ENCODE measurements at regions not wholly inside any gene's neighbourhood (a gene's known extent, or its start where the extent isn't known, plus 50 kb on each side); places are given as distances from the start of the nearest gene placed in this dataset.

DNA sequence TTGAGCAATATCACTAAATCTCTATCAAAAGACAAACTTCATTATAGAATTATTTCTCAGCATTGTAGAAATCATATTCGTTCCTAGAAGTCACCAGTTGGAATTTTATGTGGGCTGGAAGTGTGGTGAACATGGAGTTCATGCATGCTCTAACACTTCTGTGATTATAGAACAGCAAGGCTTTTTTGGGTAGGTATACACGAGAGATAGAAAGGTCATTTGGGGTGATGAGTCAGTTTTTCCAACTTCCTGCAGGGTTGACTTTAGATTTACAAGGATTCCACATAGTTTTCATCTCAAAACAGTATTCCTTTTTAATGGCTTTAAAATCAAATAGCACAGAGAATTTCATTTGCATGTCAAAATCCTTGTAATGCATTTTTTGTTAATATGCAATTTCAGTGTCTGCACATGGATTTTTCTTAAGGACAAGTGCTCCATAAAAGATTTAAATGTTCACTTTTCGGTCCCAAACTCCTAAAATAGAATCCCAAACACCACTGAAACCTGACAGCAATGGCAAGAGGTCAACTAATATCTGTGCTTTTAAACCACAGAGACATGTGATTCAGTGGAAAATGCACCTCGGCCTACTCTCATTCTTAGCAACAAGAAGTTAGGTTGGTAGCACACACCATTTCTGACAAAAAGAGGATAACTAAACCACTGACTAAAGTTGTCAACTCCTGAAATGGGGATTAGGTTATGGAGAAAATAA is 211.0 kb downstream of the MOXD1 start:
- Histone ChIP-seq H3K23ac (ENCODE audit: insufficient read length, low read depth, low read length) (no peak overlapping the region), H3K9me3 (ENCODE audit: control insufficient read depth, low read depth, low read length) (no peaks in the 10 kb centered on the region), H2BK5ac (ENCODE audit: insufficient read length, low read length) (no peak overlapping the region), H3K4me2 (ENCODE audit: insufficient read depth, insufficient read length, low read length) (no peak overlapping the region), H2BK20ac (ENCODE audit: low read depth, low read length, poor library complexity, severe bottlenecking) (no peak overlapping the region), H3K79me2 (ENCODE audit: insufficient read depth, low read length) (no peaks in the 10 kb centered on the region), H4K91ac (ENCODE audit: insufficient read length, low read depth, low read length) (no peak overlapping the region), H3K4ac (ENCODE audit: low read depth, low read length) (no peak overlapping the region), H2BK15ac (ENCODE audit: low read depth, low read length) (no peak overlapping the region), H2AFZ (ENCODE audit: low read length) (no peak overlapping the region), H2AK5ac (ENCODE audit: insufficient read length, low read length) (no peak overlapping the region), H4K5ac (ENCODE audit: insufficient read length, low read depth, low read length) (no peak overlapping the region), H3K4me1 (ENCODE audit: insufficient read depth, low read length) (no peaks in the 10 kb centered on the region), H2BK12ac (ENCODE audit: insufficient read length, low read depth, low read length) (no peak overlapping the region), H3K18ac (ENCODE audit: insufficient read length, low read depth, low read length) (no peak overlapping the region), H3K9ac (ENCODE audit: extremely low read depth, insufficient read length, low read length) (no peak overlapping the region), H3K79me1 (ENCODE audit: insufficient read depth, low read depth, low read length, poor library complexity, severe bottlenecking) (no peaks in the 10 kb centered on the region), H3T11ph (ENCODE audit: low read length) (no peak overlapping the region), H4K8ac (replicated peaks; ENCODE audit: insufficient read length, low read depth, low read length) (no peak overlapping the region), H3K14ac (ENCODE audit: insufficient read depth, low read length) (no peak overlapping the region), H4K20me1 (ENCODE audit: control insufficient read depth, insufficient read depth, insufficient read length) (no peaks in the 10 kb centered on the region), H3K23me2 (ENCODE audit: insufficient read length, low read depth, low read length, poor library complexity, severe bottlenecking) (no peaks in the 10 kb centered on the region), H3K27me3 (ENCODE audit: insufficient read depth, low read length) (no peaks in the 10 kb centered on the region), H3K27ac (ENCODE audit: insufficient read length, low read depth, low read length) (no peak overlapping the region), H2BK120ac (ENCODE audit: low read depth, low read length, poor library complexity, severe bottlenecking) (no peak overlapping the region), H3K56ac (ENCODE audit: insufficient read length, low read depth, low read length) (no peak overlapping the region)
- no peak for DNase-seq
- Mint-ChIP-seq H3K9me3 (peaks cover 3 to 7% of the 10 kb centered on the region in 2 experiments; a peak in 4 of 5 replicates), H3K27ac (peak overlapping the region in 1 of 3 experiments; percentile 46; a peak in 1 of 7 replicates), H3K4me3 (no peak overlapping the region), H3K36me3 (ENCODE audit: insufficient read depth in 1 of 3, low read depth in 3 of 3) (no peaks in the 10 kb centered on the region), H3K4me1 (peaks cover 2 to 3% of the 10 kb centered on the region in 2 experiments; a peak in 1 of 4 replicates), H3K27me3 (ENCODE audit: low read depth) (no peaks in the 10 kb centered on the region)
- no CpG with 5 or more reads among the region's 4 CpGs for WGBS (ENCODE audit: extremely low coverage, insufficient read length, low lambda C conversion rate)
- TF ChIP-seq, protein P1, sequence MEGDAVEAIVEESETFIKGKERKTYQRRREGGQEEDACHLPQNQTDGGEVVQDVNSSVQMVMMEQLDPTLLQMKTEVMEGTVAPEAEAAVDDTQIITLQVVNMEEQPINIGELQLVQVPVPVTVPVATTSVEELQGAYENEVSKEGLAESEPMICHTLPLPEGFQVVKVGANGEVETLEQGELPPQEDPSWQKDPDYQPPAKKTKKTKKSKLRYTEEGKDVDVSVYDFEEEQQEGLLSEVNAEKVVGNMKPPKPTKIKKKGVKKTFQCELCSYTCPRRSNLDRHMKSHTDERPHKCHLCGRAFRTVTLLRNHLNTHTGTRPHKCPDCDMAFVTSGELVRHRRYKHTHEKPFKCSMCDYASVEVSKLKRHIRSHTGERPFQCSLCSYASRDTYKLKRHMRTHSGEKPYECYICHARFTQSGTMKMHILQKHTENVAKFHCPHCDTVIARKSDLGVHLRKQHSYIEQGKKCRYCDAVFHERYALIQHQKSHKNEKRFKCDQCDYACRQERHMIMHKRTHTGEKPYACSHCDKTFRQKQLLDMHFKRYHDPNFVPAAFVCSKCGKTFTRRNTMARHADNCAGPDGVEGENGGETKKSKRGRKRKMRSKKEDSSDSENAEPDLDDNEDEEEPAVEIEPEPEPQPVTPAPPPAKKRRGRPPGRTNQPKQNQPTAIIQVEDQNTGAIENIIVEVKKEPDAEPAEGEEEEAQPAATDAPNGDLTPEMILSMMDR (conservative IDR thresholded peaks at IDR 0.05), result no peak
